Upper lobe of left lung (tissue), 4 donors: ENCODE measurements at regions not wholly inside any gene's neighbourhood (a gene's known extent, or its start where the extent isn't known, plus 50 kb on each side); places are given as distances from the start of the nearest gene placed in this dataset.

Experiments used
- POLR2A ChIP-seq, 4 donors: fragments of 450-650 bp; IDR thresholded peaks; one replicate each; pipeline ENCODE4 v1.5.1; 2016 to 2017; ENCODE audit warnings: antibody characterized with exemption in 4 of 4, mild to moderate bottlenecking in 2 of 4
- POLR2AphosphoS5 ChIP-seq, 2 donors: sonication (generic); formaldehyde crosslinking; IDR thresholded peaks; one replicate each; pipeline ENCODE4 v1.5.1; 2017; ENCODE audit warnings: antibody characterized with exemption in 2 of 2
- TF ChIP-seq, protein P1 (sequence below), 6 experiments: fragments of 450-650 bp in 4 of 6; fragments of 200-600 bp in 2 of 6; sonication (generic) in 2 of 6; IDR thresholded peaks; one replicate each; pipeline ENCODE4 v1.5.1; 2016 to 2019; ENCODE audit warnings: antibody characterized with exemption in 6 of 6

- TF ChIP-seq, protein P1, sequence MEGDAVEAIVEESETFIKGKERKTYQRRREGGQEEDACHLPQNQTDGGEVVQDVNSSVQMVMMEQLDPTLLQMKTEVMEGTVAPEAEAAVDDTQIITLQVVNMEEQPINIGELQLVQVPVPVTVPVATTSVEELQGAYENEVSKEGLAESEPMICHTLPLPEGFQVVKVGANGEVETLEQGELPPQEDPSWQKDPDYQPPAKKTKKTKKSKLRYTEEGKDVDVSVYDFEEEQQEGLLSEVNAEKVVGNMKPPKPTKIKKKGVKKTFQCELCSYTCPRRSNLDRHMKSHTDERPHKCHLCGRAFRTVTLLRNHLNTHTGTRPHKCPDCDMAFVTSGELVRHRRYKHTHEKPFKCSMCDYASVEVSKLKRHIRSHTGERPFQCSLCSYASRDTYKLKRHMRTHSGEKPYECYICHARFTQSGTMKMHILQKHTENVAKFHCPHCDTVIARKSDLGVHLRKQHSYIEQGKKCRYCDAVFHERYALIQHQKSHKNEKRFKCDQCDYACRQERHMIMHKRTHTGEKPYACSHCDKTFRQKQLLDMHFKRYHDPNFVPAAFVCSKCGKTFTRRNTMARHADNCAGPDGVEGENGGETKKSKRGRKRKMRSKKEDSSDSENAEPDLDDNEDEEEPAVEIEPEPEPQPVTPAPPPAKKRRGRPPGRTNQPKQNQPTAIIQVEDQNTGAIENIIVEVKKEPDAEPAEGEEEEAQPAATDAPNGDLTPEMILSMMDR (IDR thresholded peaks at IDR 0.05) = no peak
- TF ChIP-seq POLR2AphosphoS5 (IDR thresholded peaks at IDR 0.05) (no peak), POLR2A (IDR thresholded peaks at IDR 0.05) (no peak)
These were observed 419.7 kb downstream of the CNTNAP4 start for GRCh38 chr16:76696876-76697275.
